ENCODE measurements at regions not wholly inside any gene's neighbourhood (a gene's known extent, or its start where the extent isn't known, plus 50 kb on each side); places are given as distances from the start of the nearest gene placed in this dataset.

DNA sequence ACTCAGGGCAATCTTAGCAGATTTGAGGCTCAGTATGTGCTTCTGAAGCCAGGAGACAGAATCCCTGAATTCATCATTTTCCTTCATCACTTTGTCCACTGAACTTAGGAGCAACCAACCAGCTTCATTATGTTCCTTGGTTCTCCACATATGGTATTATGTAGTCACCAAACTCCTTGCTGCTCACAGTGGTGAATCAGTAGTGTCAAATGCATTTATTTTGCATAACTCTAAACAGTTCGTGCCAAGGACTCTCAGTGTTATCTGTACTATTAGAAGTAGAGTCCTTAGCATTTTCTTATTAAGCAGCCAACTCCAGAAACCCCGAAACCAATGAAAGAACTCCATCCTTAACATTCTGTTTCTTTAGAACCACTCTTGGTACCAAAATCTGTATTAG, 466.9 kb upstream of the RGS6 start:
- DNase-seq (ENCODE audit: low read depth in 2 of 2): no peak

DNA sequence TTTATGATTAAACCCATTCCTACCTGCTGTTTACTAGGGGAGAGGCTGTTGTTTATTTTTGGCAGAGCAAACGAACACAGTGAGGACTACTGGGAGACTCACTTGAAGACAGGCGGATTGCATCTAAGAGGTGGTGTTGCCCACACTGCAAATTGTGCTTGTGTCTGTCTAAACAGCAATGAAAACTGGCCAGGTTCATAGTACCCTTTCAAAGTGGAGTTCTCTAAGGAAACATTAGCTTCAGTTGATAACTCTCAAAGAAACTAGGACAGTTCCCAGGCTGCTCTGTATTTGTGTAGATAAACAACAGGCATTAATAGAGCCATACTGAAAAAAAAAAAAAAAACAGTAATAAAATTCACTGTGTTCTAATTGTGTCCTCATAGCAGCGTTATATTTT, 466.0 kb upstream of the RGS6 start:
- no peak for DNase-seq (ENCODE audit: low read depth in 2 of 2)

DNA sequence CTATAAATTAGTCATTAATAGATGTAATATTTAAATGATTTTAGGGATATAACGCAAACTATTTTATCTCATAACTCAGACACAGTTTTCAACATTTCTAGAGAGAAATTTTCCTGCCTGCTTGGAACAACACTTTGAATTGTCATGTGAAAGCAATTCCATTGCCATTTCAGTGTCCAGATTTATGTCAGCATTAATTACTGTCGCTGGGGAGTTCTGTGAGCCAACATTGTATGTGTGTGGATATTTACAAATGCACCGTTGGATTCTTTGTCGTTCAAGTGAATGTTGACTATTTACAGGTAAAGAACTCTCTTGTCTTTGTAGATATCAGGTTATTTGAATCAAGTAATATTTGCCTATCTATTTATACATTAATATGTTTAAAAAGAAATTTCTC, 465.3 kb upstream of the RGS6 start:
- DNase-seq (ENCODE audit: low read depth in 2 of 2): no peak

DNA sequence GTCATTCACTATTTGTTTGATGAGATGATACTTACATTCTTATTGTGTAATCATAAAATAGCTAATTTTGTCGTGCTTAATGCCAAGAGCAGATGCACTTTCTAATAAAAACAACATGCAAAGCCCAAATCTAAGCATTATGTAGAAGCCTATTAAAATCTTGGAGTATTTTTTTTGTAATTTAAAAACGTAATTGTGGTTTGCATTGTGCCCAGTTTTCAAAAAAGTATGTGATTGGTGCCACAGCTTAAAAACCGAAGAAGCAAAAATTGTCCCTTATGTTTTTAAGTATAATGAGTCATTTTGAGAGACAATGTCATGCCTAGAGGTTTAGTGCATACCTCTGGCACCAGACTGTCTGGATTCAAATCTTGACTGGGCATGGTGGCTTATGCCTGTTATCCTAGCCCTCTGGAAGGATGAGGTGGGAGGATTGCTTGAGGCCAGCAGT, 464.8 kb upstream of the RGS6 start:
- DNase-seq (ENCODE audit: low read depth in 2 of 2): no peak

DNA sequence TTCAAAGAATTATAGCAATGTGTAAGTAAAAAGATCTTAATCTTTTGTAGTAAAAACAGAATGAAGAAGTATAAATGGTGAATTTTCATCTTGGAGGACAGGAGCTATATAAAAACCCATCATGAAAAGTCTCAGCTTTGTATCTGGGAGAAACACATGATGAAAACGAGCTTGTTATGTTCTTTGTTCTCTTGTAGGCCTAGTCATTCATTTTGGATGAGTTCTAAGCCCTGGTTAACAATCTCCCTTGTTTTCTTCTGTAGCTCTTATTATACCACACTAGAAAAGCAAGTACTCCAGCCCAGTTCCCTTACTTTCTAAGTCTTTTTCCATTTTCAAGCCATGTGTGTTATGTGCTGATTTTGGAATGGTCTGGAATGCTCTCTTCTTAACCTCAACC, 463.5 kb upstream of the RGS6 start:
- DNase-seq (ENCODE audit: low read depth in 2 of 2): no peak

DNA sequence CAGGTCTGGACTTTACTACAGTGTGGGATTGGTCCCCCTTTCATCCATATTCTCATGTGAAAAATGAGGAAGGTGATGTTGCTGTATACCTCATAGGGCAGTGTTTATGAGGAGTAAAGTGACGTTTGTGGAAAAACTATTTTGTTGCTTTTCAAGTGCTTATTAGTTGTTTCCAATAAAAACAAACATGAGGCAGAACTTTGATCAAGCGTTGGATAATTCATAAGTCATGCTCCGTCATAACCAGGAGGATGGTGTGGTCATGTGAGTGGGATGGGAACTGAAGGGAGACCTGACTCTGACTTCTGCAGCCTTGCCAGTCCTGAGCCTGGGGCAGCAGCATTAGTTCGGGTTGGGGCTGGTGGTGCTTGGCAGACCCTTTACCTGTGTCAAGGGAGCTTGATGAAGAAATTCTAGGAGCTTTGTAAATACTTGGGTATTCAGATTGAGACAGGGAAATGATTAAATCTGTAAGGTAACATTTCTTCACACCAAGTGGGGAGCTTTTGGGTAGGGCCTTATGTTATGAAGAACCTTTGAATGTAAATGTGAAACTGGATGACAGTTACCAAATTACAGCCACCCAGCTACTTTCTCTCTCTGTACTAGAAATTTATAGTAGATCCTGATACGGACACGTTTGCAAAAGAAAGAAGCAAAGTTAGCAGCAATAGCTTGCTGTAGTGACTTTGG, 462.4 kb upstream of the RGS6 start:
- no peak for DNase-seq (ENCODE audit: low read depth in 2 of 2)

DNA sequence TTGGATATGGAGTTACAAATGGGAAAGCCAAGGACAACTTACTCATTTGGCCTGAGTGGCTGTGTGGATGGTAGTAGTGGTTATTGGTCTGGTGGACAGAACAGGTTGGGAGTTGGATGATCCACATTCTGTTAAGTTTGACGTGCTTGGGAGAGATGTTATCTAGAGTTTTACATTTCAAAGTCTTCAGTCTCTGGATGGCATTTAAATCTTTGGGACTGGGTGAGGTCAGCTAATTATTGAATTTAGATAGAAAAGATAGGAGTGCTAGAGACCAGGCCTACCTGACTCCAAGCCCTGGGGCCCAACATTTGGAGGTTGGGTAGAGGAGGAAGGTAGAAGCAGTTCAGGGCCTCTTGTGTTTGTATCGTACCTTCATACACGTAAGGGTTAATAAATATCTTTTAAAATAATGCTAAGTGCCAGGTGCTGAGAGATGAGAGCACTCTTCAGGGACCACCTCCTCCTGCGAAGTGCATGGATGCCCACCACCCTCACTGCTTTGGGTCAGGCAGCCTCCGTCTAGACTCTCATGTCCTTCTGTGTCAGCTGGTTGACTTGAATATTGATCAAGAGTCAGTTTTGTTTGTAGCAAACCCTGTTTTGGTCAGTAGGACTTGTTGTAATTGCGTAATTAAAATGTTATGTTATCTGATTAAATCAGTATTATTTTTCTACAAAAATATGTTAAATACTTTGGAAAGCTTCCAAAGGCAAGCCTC, 460.4 kb upstream of the RGS6 start:
- no peak for DNase-seq (ENCODE audit: low read depth in 2 of 2)

DNA sequence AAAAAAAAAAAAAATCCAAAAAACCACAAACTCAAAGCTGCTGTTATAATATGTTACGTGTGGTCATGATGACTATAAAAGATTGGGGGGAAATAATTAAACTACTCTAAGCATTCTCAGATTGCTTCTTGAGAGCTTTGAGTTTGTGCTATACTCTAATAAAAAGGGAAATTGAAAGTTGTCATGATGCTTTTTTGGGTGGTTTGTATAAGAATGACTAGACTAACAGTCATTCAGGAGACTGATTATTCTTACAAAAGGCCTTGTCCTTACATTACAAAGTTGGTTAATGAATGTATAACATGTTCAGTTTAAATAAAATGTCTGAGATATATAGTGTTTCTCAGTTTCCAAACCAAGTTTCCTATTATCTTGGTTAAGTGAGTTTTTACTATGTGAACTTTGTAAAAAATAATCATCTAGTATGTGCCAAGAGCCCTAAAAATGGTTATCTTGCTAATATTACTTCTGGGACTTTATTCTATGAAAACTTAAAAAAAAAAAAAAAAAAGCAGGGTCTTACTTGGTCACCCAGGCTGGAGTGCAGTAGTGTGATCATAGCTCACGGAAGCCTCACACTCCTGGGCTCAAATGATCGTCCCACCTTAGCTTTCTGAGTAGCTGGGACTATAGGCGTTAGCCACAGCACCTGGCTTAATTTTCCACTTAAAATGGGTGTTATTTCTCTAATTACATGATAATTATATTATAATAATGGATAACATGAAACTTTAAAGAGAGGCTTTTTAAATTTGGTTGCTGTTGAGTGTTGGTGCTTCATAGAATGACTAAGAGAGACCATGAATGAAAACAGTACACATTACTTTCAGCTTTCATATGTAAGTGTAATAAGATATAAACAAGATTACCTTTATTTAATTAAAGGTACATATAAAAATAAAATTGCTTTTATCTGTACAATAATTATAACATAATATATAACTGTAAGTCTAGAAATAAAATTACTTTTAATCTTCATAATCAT, 459.6 kb upstream of the RGS6 start:
- DNase-seq (ENCODE audit: low read depth in 2 of 2): no peak

DNA sequence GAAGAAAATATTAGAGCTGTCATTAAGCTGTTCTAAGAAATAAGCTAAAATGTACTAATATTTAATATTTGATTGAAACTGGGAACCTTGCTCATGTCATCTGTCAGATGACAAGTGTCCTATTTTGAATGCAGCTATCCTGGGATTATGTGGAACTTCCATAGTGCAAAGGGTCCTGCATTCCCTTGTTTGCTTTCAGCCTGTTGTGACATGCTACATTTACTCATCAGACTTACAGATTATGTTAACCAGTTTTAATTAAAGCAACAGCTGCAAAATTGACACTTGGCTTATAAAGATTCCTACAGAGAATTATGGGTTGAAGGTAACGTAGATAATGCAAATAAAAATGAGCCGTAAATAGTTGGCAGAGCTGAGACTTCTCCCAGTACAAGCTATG, 458.4 kb upstream of the RGS6 start:
- DNase-seq (ENCODE audit: low read depth in 2 of 2): no peak

DNA sequence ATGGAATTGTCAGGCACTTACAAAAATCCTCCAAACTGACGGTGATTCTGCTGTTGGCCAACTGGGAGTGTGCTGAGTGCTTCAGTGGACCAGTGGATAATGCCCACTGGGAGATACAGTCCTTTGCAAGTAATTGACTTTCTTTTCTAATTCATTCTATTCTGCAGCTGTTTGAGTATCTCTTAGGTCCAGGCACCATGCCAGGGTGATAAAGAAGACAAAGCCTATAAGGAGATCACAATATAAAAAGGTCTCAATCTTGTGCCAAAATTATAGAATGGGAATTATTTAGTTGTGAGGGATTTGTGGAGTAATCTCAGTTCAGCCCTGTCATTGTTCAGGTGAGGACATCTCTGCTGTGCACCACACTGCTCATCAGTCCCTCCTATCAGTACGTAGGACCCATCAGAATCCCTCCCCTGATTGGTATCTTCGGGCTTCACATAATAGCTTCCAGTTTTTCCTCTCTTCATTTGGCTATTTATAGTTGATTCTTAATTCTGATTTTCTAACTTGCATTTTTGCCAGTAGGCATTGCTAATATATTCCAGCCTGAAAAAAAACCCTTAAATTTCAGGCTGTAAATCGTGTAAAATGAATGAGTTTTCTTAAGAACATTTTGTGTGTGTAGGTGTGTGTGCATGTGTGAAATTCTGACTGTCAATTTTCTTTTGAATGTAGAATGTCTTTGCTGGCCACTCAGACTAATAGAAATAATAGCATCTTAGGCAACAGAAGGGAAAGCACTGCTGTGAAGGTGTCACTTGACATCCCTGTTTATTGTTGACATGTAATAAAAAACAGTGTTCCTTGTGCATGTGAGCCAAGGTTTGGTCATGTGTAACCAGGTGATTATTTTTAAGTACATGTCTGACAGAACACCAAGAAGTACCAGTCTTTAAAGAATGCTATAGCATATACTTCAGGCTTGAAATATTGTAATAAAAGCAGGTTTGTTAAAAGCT, 457.6 kb upstream of the RGS6 start:
- DNase-seq (ENCODE audit: low read depth in 2 of 2): no peak

DNA sequence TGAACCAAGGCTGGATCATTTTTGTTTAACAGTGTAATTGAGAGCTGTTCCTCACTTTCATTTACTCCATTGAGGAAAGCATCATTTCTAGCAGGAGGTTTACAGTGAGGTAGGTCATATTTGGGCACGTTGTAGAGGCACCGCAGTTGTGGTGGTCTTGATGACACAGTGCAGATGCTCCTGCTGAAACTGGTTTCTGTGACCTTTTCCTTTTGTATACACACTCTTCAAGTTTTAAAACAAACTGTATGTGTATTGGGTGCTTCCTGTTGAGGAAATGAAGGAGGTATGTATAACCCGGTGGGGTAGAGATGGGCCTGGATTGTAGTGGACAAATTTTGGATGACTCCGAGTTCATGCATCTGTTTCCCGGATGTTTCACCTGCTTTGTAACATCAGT, 456.3 kb upstream of the RGS6 start:
- DNase-seq (ENCODE audit: low read depth in 2 of 2): no peak

DNA sequence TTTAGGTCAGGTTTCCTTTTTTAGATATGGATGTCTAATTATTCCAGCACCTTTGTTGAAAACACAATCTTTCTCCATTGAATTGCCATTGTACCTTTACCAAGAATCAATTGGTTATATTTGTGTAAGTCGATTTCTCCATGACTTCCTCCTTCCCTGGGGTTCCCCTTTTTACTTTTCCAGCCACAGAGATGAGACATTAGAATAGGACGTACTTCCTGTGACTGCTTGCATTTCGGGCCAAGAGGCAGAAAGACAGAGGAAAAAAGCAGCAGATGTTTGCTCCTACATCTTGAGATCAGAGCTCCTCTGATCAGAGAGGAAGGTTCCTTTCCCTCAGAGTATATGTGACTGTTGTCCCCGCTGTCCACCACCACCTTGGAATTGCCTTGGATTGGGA, 453.7 kb upstream of the RGS6 start:
- DNase-seq (ENCODE audit: low read depth in 2 of 2): peak in 1 of 2 donors; percentile 30

DNA sequence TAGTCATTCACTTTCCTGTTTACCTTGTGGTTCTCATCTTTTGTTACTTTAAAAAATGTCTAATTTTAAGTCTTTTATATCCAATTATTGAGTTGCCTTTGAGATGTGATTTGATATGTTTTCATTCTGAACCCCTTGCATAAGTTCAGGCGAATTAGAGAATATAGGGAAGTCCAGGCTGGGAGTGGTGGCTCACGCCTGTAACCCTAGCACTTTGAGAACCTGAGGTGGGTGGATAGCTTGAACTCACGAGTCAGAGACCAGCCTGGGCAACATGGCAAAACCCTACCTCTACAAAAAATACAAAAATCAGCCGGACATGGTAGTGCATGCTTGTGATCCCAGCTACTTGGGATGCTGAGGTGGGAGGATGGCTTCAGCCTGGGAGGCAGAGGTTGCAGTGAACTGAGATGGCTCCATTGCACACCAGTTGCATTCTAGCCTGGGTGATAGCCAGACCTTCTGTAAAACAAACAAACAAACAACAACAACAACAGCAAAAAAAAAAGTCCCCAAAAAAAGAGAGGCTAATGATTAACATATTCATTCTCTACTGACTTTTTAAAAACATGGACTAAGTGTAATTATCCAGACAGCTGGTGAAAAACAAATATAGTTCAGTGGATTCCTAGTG, 451.1 kb upstream of the RGS6 start:
- no peak for DNase-seq (ENCODE audit: low read depth in 2 of 2)

DNA sequence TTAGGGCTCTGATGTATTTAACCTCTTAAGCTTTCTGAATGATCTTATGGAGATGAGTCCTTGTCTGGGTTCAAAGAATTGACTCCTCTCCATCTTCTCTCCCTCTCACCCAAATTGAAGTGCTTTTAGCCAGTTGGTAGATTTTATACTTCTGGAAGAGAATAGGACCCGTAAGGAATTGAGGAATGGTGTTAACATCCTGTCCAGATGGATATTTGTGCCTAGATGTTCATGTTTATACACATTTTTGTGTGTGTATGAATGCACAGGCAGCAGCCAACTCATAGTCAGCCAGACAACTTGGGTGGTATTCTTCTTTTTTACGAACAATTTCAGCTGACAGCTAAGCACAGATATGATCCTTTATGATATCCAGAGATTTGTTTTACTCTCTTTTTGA, 449.6 kb upstream of the RGS6 start:
- no peak for DNase-seq (ENCODE audit: low read depth in 2 of 2)

DNA sequence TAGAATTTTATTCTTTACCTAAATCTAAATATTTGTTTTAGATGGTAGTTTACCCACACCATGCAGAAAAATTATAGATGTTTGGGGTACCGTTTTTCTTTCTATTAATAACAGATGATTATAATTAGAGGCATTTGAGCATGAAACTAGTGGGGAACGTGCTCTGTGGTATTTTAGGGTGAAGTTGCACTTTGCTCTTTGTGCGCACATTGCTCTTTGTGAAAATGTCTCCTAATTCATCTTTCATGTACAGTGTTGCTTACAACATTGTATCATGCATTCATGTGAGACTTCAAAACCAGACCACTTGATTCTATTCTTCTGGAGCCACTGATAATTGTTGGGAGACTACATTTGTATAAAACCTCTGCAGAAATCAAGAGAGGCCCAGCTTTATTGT, 449.1 kb upstream of the RGS6 start:
- no peak for DNase-seq (ENCODE audit: low read depth in 2 of 2)

DNA sequence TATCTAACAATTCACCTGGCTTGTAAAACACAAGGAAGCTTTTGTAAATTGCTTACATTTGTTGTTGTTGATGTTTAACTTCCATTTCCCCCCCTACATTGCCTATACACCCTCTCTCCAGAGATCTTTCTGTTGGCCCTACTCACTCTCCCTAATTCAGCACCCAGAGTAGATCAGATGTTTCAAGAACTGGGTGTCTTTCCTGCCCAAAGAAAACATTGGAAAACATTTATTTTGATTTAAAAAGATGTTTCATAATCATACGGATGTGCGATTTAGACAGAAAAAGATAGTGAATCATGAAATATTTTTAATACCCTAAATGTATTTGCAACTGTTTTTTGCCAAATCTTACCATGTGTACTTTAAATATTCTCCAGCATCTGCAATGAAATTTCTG, 446.4 kb upstream of the RGS6 start:
- no peak for DNase-seq (ENCODE audit: low read depth in 2 of 2)

DNA sequence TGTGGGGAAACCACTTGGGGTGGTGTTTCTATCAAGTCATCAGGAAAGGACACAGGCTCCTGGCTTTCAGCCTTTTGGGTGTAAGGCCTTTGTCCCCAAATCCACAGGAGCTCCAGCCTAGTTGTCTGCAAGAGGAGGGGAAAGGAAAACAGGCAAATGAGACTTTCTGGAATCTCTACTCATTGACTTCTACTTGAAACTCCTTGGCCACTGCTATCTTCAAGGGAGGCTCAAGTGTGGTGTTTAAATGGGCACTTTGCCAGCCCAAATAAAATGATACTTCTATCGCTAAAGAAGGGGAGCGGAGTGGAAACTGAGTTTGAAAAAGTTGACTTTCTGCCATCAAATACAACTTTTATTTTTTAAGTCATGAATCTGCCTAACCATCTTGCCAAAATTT, 445.9 kb upstream of the RGS6 start:
- DNase-seq (ENCODE audit: low read depth in 2 of 2): no peak

DNA sequence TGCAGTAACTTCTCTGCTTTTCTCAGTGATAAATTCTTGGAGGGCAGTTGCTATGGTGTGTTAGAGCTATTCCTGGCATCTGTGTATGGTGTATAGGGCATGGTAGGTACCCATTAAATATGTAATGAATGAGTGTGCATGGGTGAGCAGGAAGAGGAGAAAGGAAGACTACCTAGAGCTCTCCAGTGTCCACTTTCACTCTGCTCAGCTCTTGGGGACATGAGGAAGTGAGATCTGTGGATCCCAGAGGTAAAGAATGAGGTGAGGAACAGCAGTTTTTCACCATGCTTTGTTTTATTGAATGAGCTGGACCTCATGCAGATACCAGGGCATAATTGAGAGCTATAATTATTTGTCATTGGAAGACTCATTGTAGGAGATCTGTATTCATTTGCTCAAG, 444.8 kb upstream of the RGS6 start:
- no peak for DNase-seq (ENCODE audit: low read depth in 2 of 2)

DNA sequence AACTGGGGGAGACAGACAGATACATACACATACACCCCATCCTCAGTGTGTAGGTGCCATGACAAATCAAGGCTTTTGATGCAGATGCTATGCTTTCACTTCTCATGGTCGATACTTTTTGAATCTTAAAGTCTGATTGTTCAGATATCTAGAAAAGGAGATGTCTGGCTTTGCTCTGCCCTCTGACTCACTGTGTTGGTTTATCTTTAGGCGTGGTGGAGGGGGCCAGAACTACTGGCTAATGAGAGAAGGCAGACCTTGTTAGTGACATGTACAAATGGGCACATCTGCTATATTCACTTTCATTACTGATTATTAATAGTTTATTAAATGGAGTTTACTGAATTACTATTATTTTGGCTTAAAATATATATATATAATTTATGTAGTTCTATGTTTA, 444.3 kb upstream of the RGS6 start:
- DNase-seq (ENCODE audit: low read depth in 2 of 2): no peak

DNA sequence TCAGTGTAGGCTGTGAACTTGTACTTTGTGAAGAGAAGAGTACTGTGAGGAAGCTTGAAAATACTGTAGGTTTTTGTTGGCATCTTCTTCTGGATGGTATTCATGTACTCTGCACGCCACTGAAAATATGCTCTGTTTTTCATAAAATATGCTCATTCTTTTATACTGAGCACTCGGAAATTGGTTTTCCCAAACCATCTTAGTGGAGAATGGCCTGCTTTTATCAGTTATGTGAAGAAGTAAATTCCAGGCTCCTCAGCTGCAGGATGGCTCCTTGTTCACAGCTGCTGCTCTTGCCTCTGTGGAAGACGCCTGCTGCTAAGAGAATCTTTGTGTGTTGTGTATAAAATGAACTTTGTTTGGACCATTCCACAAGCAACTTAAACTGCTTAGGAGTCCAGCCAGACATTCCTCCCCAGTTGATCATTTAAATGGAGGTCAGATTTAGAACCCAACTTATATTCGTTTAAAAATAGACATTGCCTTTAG, 443.5 kb upstream of the RGS6 start:
- no peak for DNase-seq (ENCODE audit: low read depth in 2 of 2)
